HL-60 (cell line): ENCODE measurements at regions not wholly inside any gene's neighbourhood (a gene's known extent, or its start where the extent isn't known, plus 50 kb on each side); places are given as distances from the start of the nearest gene placed in this dataset.

Experiments
- DNase-seq, 2 experiments: peaks; one replicate each; pipeline ENCODE4 v3.0.0-alpha.2; 2010 to 2020; ENCODE audit warnings: low read depth in 1 of 2, low spot score in 1 of 2
- H3K27ac ChIP-seq: fragments of 250-450 bp; sonication (Bioruptor Pico); replicated peaks from 2 replicates; pipeline ENCODE4 v1.5.1; 2020; ENCODE audit warnings: mild to moderate bottlenecking, moderate library complexity
- H3K27me3 ChIP-seq: fragments of 250-450 bp; sonication (Bioruptor Pico); 2 replicates; pipeline ENCODE4 v1.5.1; 2021; ENCODE audit warnings: mild to moderate bottlenecking, moderate library complexity; ENCODE audit not compliant: insufficient read depth, poor library complexity, severe bottlenecking
- H3K4me3 ChIP-seq: replicated peaks from 2 replicates; pipeline ENCODE4 v1.5.1; 2011; ENCODE audit warnings: mild to moderate bottlenecking, control low read depth, low read length; ENCODE audit not compliant: insufficient read depth
- CTCF ChIP-seq: IDR thresholded peaks from one replicate; pipeline ENCODE4 v1.5.1; 2011; ENCODE audit warnings: low read length, control low read depth, inconsistent platforms; ENCODE audit not compliant: insufficient read depth
- GABPA ChIP-seq: IDR thresholded peaks from 2 replicates; pipeline ENCODE4 v1.6.1; 2012; ENCODE audit warnings: low read depth
- POLR2AphosphoS5 ChIP-seq: IDR thresholded peaks from 2 replicates; pipeline ENCODE4 v1.6.1; 2012; ENCODE audit warnings: low read depth
- SPI1 ChIP-seq: IDR thresholded peaks from 2 replicates; pipeline ENCODE4 v1.6.1; 2012; ENCODE audit warnings: low read depth, mild to moderate bottlenecking, borderline replicate concordance
- TF ChIP-seq, protein P1 (sequence below): IDR thresholded peaks from 2 replicates; pipeline ENCODE4 v1.6.1; 2012; ENCODE audit warnings: low read depth; ENCODE audit not compliant: insufficient replicate concordance

DNA sequence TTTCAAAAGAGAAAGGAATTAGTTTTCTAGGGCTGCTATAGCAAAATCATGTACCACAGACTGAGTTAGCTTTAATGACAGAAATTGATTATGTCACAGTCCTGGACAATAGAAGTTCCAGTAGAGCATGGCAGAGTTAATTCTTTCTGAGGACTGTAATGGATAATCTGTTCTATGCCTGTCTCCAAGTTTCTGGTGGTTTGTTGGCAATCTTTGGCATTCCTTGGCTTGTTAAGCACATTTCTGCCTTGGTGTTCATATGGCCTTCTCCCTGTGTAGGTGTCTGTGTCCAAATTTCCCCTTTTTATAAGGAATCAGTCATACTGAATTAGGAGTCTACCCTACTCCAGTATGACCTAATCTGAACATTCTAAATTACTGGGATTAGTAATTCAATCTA is 336.1 kb upstream of the PABPC4L start:
- no peak overlapping the region for H3K4me3 ChIP-seq
- TF ChIP-seq POLR2AphosphoS5: no peak
- TF ChIP-seq GABPA: no peak
- no peak for TF ChIP-seq SPI1
- TF ChIP-seq, protein P1, sequence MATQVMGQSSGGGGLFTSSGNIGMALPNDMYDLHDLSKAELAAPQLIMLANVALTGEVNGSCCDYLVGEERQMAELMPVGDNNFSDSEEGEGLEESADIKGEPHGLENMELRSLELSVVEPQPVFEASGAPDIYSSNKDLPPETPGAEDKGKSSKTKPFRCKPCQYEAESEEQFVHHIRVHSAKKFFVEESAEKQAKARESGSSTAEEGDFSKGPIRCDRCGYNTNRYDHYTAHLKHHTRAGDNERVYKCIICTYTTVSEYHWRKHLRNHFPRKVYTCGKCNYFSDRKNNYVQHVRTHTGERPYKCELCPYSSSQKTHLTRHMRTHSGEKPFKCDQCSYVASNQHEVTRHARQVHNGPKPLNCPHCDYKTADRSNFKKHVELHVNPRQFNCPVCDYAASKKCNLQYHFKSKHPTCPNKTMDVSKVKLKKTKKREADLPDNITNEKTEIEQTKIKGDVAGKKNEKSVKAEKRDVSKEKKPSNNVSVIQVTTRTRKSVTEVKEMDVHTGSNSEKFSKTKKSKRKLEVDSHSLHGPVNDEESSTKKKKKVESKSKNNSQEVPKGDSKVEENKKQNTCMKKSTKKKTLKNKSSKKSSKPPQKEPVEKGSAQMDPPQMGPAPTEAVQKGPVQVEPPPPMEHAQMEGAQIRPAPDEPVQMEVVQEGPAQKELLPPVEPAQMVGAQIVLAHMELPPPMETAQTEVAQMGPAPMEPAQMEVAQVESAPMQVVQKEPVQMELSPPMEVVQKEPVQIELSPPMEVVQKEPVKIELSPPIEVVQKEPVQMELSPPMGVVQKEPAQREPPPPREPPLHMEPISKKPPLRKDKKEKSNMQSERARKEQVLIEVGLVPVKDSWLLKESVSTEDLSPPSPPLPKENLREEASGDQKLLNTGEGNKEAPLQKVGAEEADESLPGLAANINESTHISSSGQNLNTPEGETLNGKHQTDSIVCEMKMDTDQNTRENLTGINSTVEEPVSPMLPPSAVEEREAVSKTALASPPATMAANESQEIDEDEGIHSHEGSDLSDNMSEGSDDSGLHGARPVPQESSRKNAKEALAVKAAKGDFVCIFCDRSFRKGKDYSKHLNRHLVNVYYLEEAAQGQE: no peak
- no peaks in the 10 kb centered on the region for H3K27me3 ChIP-seq
- no peak for DNase-seq
- no peak overlapping the region for H3K27ac ChIP-seq

GRCh38 chr4:134533068-134533467 is 331.5 kb upstream of the PABPC4L start:
- TF ChIP-seq, protein P1: no peak
- TF ChIP-seq SPI1: peak; percentile 56; the same call in 1 of the 2 replicates
- Histone ChIP-seq H3K27me3 (no peaks in the 10 kb centered on the region), H3K4me3 (no peak overlapping the region), H3K27ac (no peak overlapping the region)
- no peak for DNase-seq

DNA sequence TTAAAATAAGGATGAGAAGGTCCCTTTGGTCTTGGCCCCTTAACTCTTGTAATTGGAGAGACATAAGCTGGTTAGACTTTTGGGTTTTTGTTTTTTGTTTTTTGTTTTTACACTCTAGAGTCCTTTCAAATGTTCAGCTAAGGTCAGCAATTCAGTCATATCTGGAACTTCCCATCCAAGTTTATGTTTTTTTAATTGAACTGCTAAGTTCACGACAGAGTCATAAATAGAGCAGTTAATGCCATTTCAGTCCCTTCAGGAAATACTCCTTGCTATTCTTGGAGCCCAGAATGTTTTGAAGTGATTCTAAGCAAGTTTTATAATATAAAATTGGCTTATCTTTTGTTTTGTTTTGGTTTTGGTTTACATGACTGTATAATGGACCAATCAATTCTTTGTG is 329.4 kb upstream of the PABPC4L start:
- Histone ChIP-seq H3K4me3 (no peak overlapping the region), H3K27ac (no peak overlapping the region), H3K27me3 (no peaks in the 10 kb centered on the region)
- TF ChIP-seq GABPA (no peak), POLR2AphosphoS5 (no peak)
- DNase-seq: no peak

GRCh38 chr4:134529629-134530028 is 328.0 kb upstream of the PABPC4L start:
- DNase-seq: no peak
- Histone ChIP-seq H3K4me3 (no peak overlapping the region), H3K27ac (no peak overlapping the region), H3K27me3 (no peaks in the 10 kb centered on the region)
- TF ChIP-seq GABPA: no peak
- no peak for TF ChIP-seq POLR2AphosphoS5
- no peak for TF ChIP-seq SPI1
- TF ChIP-seq, protein P1: no peak
- no peak for TF ChIP-seq CTCF
